ENCODE measurements at regions not wholly inside any gene's neighbourhood (a gene's known extent, or its start where the extent isn't known, plus 50 kb on each side); places are given as distances from the start of the nearest gene placed in this dataset.

- H3K27ac ChIP-seq, result no peak overlapping the region
- intact Hi-C loops (cut with DNase I), result no loop called here
- TF ChIP-seq POLR2AphosphoS5 (IDR thresholded peaks at IDR 0.05) (no peak), POLR2A (IDR thresholded peaks at IDR 0.05) (no peak), CTCF (IDR thresholded peaks at IDR 0.05) (no peak)
- H3K4me3 ChIP-seq, result no peak overlapping the region
- no peaks in the 10 kb centered on the region for H3K36me3 ChIP-seq
- H3K9me3 ChIP-seq, result no peaks in the 10 kb centered on the region
- H3K4me1 ChIP-seq (replicated peaks), result no peaks in the 10 kb centered on the region
- DNase-seq (ENCODE audit: low spot score), result no peak
- no peaks in the 10 kb centered on the region for H3K27me3 ChIP-seq (replicated peaks; ENCODE audit: insufficient read depth)
Observed at GRCh38 chr4:116959045-116959444, 126.3 kb downstream of the TRAM1L1 start.

GRCh38 chr4:116953947-116954346 is 131.4 kb downstream of the TRAM1L1 start:
- intact Hi-C loops (cut with DNase I), result no loop called here
- no peak for DNase-seq (ENCODE audit: low spot score)

GRCh38 chr4:116952530-116953136 is 132.7 kb downstream of the TRAM1L1 start:
- intact Hi-C loops (cut with DNase I), result no loop called here
- 58% methylated on average over 5 of the region's 5 CpGs for WGBS
- no peaks in the 10 kb centered on the region for H3K36me3 ChIP-seq
- DNase-seq (ENCODE audit: low spot score), result no peak
- no peak overlapping the region for H3K27ac ChIP-seq
- H3K27me3 ChIP-seq (replicated peaks; ENCODE audit: insufficient read depth), result no peaks in the 10 kb centered on the region
- H3K4me3 ChIP-seq, result no peak overlapping the region
- no peak for TF ChIP-seq POLR2A (IDR thresholded peaks at IDR 0.05)
- no peak for TF ChIP-seq CTCF (IDR thresholded peaks at IDR 0.05)
- TF ChIP-seq POLR2AphosphoS5 (IDR thresholded peaks at IDR 0.05), result no peak
- no peaks in the 10 kb centered on the region for H3K9me3 ChIP-seq
- no peaks in the 10 kb centered on the region for H3K4me1 ChIP-seq (replicated peaks)

More at GRCh38 chr4:116953947-116954346, 131.4 kb downstream of the TRAM1L1 start:
- Histone ChIP-seq H3K36me3 (no peaks in the 10 kb centered on the region), H3K27ac (no peak overlapping the region), H3K27me3 (replicated peaks; ENCODE audit: insufficient read depth) (no peaks in the 10 kb centered on the region), H3K9me3 (no peaks in the 10 kb centered on the region), H3K4me3 (no peak overlapping the region), H3K4me1 (replicated peaks) (no peaks in the 10 kb centered on the region)
- WGBS, result 17% methylated on average over 3 of the region's 3 CpGs
- TF ChIP-seq POLR2A (IDR thresholded peaks at IDR 0.05) (no peak), POLR2AphosphoS5 (IDR thresholded peaks at IDR 0.05) (no peak), CTCF (IDR thresholded peaks at IDR 0.05) (no peak)

GRCh38 chr4:116949856-116950255 is 135.5 kb downstream of the TRAM1L1 start:
- 89% methylated on average over 4 of the region's 4 CpGs for WGBS
- H3K4me3 ChIP-seq, result no peak overlapping the region
- intact Hi-C loops (cut with DNase I), result no loop called here
- no peaks in the 10 kb centered on the region for H3K4me1 ChIP-seq (replicated peaks)
- H3K9me3 ChIP-seq, result no peaks in the 10 kb centered on the region
- no peaks in the 10 kb centered on the region for H3K36me3 ChIP-seq
- no peak for DNase-seq (ENCODE audit: low spot score)
- no peak overlapping the region for H3K27ac ChIP-seq
- no peaks in the 10 kb centered on the region for H3K27me3 ChIP-seq (replicated peaks; ENCODE audit: insufficient read depth)
- TF ChIP-seq POLR2A (IDR thresholded peaks at IDR 0.05) (no peak), POLR2AphosphoS5 (IDR thresholded peaks at IDR 0.05) (no peak), CTCF (IDR thresholded peaks at IDR 0.05) (no peak)

- H3K4me1 ChIP-seq (replicated peaks), result no peaks in the 10 kb centered on the region
- intact Hi-C loops (cut with DNase I), result no loop called here
- TF ChIP-seq POLR2AphosphoS5 (IDR thresholded peaks at IDR 0.05) (no peak), POLR2A (IDR thresholded peaks at IDR 0.05) (no peak), CTCF (IDR thresholded peaks at IDR 0.05) (no peak)
- no peaks in the 10 kb centered on the region for H3K27me3 ChIP-seq (replicated peaks; ENCODE audit: insufficient read depth)
- H3K36me3 ChIP-seq, result no peaks in the 10 kb centered on the region
- no peak overlapping the region for H3K27ac ChIP-seq
- no peak for DNase-seq (ENCODE audit: low spot score)
- no peaks in the 10 kb centered on the region for H3K9me3 ChIP-seq
- H3K4me3 ChIP-seq, result no peak overlapping the region
- WGBS, result 21% methylated on average over 3 of the region's 3 CpGs
Observed at GRCh38 chr4:116942315-116942714, 143.1 kb downstream of the TRAM1L1 start.
